ENCODE measurements at regions not wholly inside any gene's neighbourhood (a gene's known extent, or its start where the extent isn't known, plus 50 kb on each side); places are given as distances from the start of the nearest gene placed in this dataset.
"Not testable (repeated sequence)": the region's sequence is repeated elsewhere in the genome, so short reads cannot be mapped to it uniquely, and the experiment has no call there.

DNA sequence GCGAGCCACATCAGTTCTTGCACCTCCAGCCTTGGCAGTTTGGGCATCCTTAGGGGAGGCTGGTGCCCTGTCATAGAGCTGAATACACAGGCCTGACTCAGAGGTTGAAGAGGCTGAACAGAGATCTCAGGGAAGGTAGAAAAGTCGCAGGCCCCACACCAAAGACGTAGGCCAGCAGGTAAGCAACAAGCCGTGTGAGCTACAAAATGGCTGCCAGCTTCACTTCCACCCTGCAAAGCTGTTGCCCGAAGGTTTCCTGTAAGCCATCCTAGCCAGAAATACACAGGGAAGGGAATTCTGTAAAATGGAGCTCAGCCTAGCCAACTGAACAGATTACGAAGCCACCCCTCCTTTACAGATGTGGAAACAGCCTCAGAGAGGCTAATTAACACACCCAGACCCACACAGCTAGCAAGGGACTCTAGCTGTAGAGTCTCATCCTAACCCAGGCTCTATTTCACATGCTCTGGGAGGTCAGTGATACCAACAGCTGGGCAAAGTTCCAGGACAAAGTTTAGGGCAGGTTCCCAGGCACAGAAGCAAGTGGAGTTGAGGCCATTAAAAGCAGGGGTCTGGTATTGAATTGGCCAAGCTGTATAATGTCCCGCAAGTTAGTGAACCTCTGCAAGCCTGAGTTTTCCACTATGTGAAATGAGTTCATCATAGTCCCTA lies 66.3 kb upstream of the RASGRF1 start:
- DNase-seq, result no peak

- peak; percentile 24 for DNase-seq
These were observed 64.0 kb upstream of the RASGRF1 start for GRCh38 chr15:79154483-79155135.

DNA sequence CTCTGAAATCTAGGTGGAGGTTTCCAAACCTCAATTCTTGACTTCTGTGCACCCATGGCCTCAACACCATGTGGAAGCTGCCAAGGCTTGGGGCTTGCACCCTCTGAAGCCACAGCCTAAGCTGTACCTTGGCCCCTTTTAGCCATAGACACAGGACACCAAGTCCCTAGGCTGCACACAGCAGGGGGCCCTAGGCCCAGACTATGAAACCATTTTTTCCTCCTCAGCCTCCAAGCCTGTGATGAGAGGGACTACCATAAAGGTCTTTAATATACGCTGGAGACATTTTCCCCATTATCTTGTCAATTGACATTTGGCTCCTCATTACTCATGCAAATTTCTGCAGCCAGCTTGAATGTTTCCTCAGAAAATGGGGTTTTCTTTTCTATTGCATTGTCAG lies 53.7 kb upstream of the RASGRF1 start:
- not testable (repeated sequence) for DNase-seq

DNA sequence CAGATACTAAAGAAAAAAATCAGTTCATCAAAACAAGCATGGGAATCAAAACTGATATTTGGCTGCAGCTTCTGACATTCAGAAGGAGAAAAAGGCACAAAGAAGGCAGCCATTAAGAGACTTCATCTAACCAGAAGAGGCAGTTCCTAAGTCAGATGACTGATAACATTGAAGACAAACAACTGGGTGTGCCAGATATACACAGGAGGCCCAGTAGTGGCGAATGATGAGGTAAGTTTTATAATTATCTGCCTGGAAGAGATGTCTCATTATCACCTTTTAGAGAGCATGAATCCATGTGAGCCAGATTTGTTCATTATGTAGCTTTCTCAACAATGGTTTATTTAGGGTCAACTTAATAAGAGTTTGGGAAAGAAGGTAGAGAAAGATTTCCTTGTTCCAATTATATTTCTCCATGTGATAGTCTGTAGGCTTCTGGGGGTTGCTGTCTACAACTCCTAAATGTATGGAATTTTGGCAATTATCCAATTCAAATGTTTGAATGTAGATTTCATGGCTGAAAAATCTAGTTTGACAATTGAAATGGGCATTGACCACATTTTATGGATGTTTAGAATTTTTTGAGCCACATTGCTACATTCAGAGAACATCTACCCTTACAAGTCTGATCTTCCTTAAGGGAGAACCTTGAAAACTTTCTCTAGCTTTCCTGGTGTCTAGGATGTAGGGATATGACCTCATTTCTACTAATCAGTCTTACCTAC lies 50.4 kb upstream of the RASGRF1 start:
- no peak for DNase-seq

Small RNA genes lying in the stretch of these regions (small RNA-seq; reads per million reads assigned to genes)
- 0.95 reads per million, percentile 85 among the genes with 10 or more reads in this experiment for gene MIR184 (ENCODE audit: low replicate concordance)
